ENCODE measurements at regions not wholly inside any gene's neighbourhood (a gene's known extent, or its start where the extent isn't known, plus 50 kb on each side); places are given as distances from the start of the nearest gene placed in this dataset.

GRCh38 chr1:83798965-83799364 lies 200.0 kb downstream of the TTLL7 start:
- DNase-seq (no peak), ATAC-seq (ENCODE audit: low FRiP score in 2 of 2) (no peak)
- Histone ChIP-seq H3K4me1 (no peaks in the 10 kb centered on the region), H3K27me3 (no peaks in the 10 kb centered on the region), H3K9me3 (no peaks in the 10 kb centered on the region), H3K27ac (no peak overlapping the region), H3K4me3 (no peak overlapping the region), H3K36me3 (no peaks in the 10 kb centered on the region)
- TF ChIP-seq POLR2A (IDR thresholded peaks at IDR 0.05) (no peak), CTCF (IDR thresholded peaks at IDR 0.05) (no peak), EP300 (IDR thresholded peaks at IDR 0.05) (no peak), POLR2AphosphoS5 (IDR thresholded peaks at IDR 0.05) (no peak)

GRCh38 chr1:83796409-83796808 lies 202.5 kb downstream of the TTLL7 start:
- no peaks in the 10 kb centered on the region for H3K27me3 ChIP-seq
- ATAC-seq (ENCODE audit: low FRiP score in 2 of 2) (no peak), DNase-seq (no peak)
- H3K4me1 ChIP-seq, result no peaks in the 10 kb centered on the region
- TF ChIP-seq POLR2AphosphoS5 (IDR thresholded peaks at IDR 0.05), result no peak
- no peak overlapping the region for H3K27ac ChIP-seq
- WGBS, 2 donors, result 76 to 78% methylated on average over 3 to 4 of the region's 4 CpGs
- no peaks in the 10 kb centered on the region for H3K36me3 ChIP-seq
- H3K4me3 ChIP-seq, result no peak overlapping the region
- no peaks in the 10 kb centered on the region for H3K9me3 ChIP-seq

GRCh38 chr1:83794384-83794783 lies 204.5 kb downstream of the TTLL7 start:
- Histone ChIP-seq H3K9me3 (no peaks in the 10 kb centered on the region), H3K27me3 (no peaks in the 10 kb centered on the region), H3K36me3 (no peaks in the 10 kb centered on the region), H3K4me1 (no peaks in the 10 kb centered on the region), H3K4me3 (no peak overlapping the region), H3K27ac (no peak overlapping the region)
- DNase-seq (no peak), ATAC-seq (ENCODE audit: low FRiP score in 2 of 2) (no peak)
- no peak for TF ChIP-seq POLR2AphosphoS5 (IDR thresholded peaks at IDR 0.05)
- TF ChIP-seq CTCF (IDR thresholded peaks at IDR 0.05), result no peak
- TF ChIP-seq EP300 (IDR thresholded peaks at IDR 0.05), result no peak
- no peak for TF ChIP-seq POLR2A (IDR thresholded peaks at IDR 0.05)
- WGBS, 2 donors, result 83 to 89% methylated on average over 2 of the region's 2 CpGs

GRCh38 chr1:83791821-83792437 lies 207.0 kb downstream of the TTLL7 start:
- 85 to 91% methylated on average over 3 of the region's 3 CpGs for WGBS, 2 donors
- no peak for DNase-seq
- no peaks in the 10 kb centered on the region for H3K27me3 ChIP-seq
- H3K4me1 ChIP-seq, result no peaks in the 10 kb centered on the region
- no peaks in the 10 kb centered on the region for H3K9me3 ChIP-seq
- no peak for ATAC-seq (ENCODE audit: low FRiP score in 2 of 2)
- H3K4me3 ChIP-seq, result no peak overlapping the region
- TF ChIP-seq POLR2A (IDR thresholded peaks at IDR 0.05) (no peak), POLR2AphosphoS5 (IDR thresholded peaks at IDR 0.05) (no peak), CTCF (IDR thresholded peaks at IDR 0.05) (no peak), EP300 (IDR thresholded peaks at IDR 0.05) (no peak)
- H3K36me3 ChIP-seq, result no peaks in the 10 kb centered on the region
- no peak overlapping the region for H3K27ac ChIP-seq

- H3K36me3 ChIP-seq, result no peaks in the 10 kb centered on the region
- no peak for ATAC-seq (ENCODE audit: low FRiP score in 2 of 2)
- no peaks in the 10 kb centered on the region for H3K9me3 ChIP-seq
- TF ChIP-seq CTCF (IDR thresholded peaks at IDR 0.05) (no peak), POLR2A (IDR thresholded peaks at IDR 0.05) (no peak), POLR2AphosphoS5 (IDR thresholded peaks at IDR 0.05) (no peak), EP300 (IDR thresholded peaks at IDR 0.05) (no peak)
- H3K27ac ChIP-seq, result no peak overlapping the region
- no peaks in the 10 kb centered on the region for H3K4me1 ChIP-seq
- H3K27me3 ChIP-seq, result no peaks in the 10 kb centered on the region
- no peak overlapping the region for H3K4me3 ChIP-seq
- no peak for DNase-seq
- WGBS, 2 donors, result 88 to 89% methylated on average over 3 of the region's 3 CpGs
Observed at GRCh38 chr1:83790446-83790845, 208.5 kb downstream of the TTLL7 start.

Data from upper lobe of left lung (tissue), 6 donors.